Pulmonary artery endothelial cell (primary cell): ENCODE measurements at regions not wholly inside any gene's neighbourhood (a gene's known extent, or its start where the extent isn't known, plus 50 kb on each side); places are given as distances from the start of the nearest gene placed in this dataset.
"Not testable (repeated sequence)": the region's sequence is repeated elsewhere in the genome, so short reads cannot be mapped to it uniquely, and the experiment has no call there.

Source experiments
- DNase-seq: peaks from one replicate; pipeline ENCODE4 v3.0.0-alpha.2; 2011; ENCODE audit warnings: low read depth, low spot score

GRCh38 chr7:9691286-9691685 lies 1257.9 kb downstream of the NXPH1 start:
- no peak for DNase-seq

GRCh38 chr7:9698375-9698774 lies 1265.0 kb downstream of the NXPH1 start:
- DNase-seq = no peak

- no peak for DNase-seq
These were observed 1264.5 kb upstream of the PHF14 start for GRCh38 chr7:9709216-9709615.

- no peak for DNase-seq
These were observed 1262.3 kb upstream of the PHF14 start for GRCh38 chr7:9711259-9711918.

GRCh38 chr7:9718071-9718661 lies 1255.5 kb upstream of the PHF14 start:
- no peak for DNase-seq

- DNase-seq = no peak
These were observed 1254.4 kb upstream of the PHF14 start for GRCh38 chr7:9719303-9719702.

GRCh38 chr7:9719721-9720120 lies 1254.0 kb upstream of the PHF14 start:
- DNase-seq = no peak

GRCh38 chr7:9725940-9726663 lies 1247.6 kb upstream of the PHF14 start:
- not testable (repeated sequence) for DNase-seq

- not testable (repeated sequence) for DNase-seq
These were observed 1246.9 kb upstream of the PHF14 start for GRCh38 chr7:9726811-9727210.

- DNase-seq = not testable (repeated sequence)
These were observed 1246.2 kb upstream of the PHF14 start for GRCh38 chr7:9727467-9727869.

GRCh38 chr7:9728014-9728657 lies 1245.5 kb upstream of the PHF14 start:
- DNase-seq = not testable (repeated sequence)

GRCh38 chr7:9752033-9752432 lies 1221.6 kb upstream of the PHF14 start:
- no peak for DNase-seq

GRCh38 chr7:9761224-9761623 lies 1212.4 kb upstream of the PHF14 start:
- DNase-seq = no peak

- DNase-seq = no peak
These were observed 1196.8 kb upstream of the PHF14 start for GRCh38 chr7:9776900-9777299.

- no peak for DNase-seq
These were observed 1195.3 kb upstream of the PHF14 start for GRCh38 chr7:9778367-9778766.

- DNase-seq = no peak
These were observed 1192.0 kb upstream of the PHF14 start for GRCh38 chr7:9781710-9782109.

- DNase-seq = no peak
These were observed 1191.4 kb upstream of the PHF14 start for GRCh38 chr7:9782275-9782674.

- no peak for DNase-seq
These were observed 1188.5 kb upstream of the PHF14 start for GRCh38 chr7:9785211-9785610.

GRCh38 chr7:9796241-9796640 lies 1177.4 kb upstream of the PHF14 start:
- no peak for DNase-seq

GRCh38 chr7:9822458-9823290 lies 1151.0 kb upstream of the PHF14 start:
- DNase-seq = no peak

- DNase-seq = no peak
These were observed 1138.5 kb upstream of the PHF14 start for GRCh38 chr7:9835199-9835598.
